ENCODE measurements at regions not wholly inside any gene's neighbourhood (a gene's known extent, or its start where the extent isn't known, plus 50 kb on each side); places are given as distances from the start of the nearest gene placed in this dataset.

GRCh38 chr18:27825689-27826088 is 351.2 kb downstream of the CDH2 start:
- DNase-seq: no peak

- no peak for DNase-seq
Observed at GRCh38 chr18:27824841-27825681, 351.9 kb downstream of the CDH2 start.

GRCh38 chr18:27824275-27824674 is 352.7 kb downstream of the CDH2 start:
- DNase-seq: no peak

GRCh38 chr18:27823053-27823452 is 353.9 kb downstream of the CDH2 start:
- no peak for DNase-seq

DNA sequence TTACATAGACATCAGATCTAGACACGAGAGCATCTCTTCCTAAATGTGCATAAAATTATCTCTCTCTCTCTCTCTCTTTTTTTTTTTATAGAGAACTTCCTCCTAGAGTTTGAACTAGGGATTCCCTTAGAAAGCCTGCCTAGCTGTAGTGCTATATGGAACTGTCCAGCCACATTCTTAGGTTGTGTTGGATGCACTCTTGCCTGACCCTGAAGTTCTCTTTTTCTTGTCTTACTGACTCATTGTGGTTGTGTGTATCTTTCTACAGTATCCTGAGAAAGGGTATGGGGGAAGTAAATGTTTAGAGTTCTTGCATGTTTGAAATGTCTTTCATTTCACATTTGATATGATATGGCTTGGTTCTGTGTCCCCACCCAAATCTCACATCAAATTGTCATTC is 368.2 kb downstream of the CDH2 start:
- DNase-seq: no peak

GRCh38 chr18:27803957-27804356 is 373.0 kb downstream of the CDH2 start:
- DNase-seq: no peak

- DNase-seq: no peak
Observed at GRCh38 chr18:27797484-27797883, 379.4 kb downstream of the CDH2 start.

- DNase-seq: no peak
Observed at GRCh38 chr18:27794181-27794926, 382.6 kb downstream of the CDH2 start.

DNA sequence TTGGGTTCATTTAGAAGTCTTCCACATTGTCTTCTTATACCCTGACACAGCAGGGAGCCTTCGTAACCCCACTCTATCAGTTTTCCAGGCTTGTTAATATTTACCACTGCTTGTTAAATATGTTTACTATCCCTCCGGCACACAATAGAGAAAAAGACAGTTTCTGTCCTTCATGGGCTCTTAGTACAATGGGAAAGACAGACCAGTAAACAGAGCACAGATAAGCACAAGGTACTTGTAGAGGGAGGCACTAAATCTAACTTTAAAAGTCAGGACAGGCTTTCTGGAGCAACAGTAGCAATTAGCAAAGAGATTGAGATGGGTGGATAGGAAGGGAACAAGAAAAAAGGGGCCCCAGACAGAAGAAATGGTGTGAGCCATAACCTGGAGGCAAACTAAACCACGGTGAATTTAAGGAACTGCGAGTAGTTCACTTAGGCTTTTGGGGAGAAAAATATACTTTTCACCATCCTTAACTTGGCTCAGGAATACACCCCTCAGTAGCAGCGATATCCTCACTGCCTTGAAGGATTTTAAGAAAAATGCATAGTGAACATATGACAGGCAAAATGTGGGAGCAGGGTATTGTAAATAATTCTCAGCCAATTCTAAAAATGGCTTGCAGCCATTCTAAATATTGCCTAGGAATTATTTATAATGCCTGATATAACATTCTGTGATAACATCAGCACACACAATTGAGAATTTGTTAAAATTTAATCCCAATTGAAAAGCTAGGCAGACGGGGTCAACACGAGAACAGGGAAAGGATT is 383.7 kb downstream of the CDH2 start:
- no peak for DNase-seq

- DNase-seq: no peak
Observed at GRCh38 chr18:27789406-27789805, 387.5 kb downstream of the CDH2 start.

DNA sequence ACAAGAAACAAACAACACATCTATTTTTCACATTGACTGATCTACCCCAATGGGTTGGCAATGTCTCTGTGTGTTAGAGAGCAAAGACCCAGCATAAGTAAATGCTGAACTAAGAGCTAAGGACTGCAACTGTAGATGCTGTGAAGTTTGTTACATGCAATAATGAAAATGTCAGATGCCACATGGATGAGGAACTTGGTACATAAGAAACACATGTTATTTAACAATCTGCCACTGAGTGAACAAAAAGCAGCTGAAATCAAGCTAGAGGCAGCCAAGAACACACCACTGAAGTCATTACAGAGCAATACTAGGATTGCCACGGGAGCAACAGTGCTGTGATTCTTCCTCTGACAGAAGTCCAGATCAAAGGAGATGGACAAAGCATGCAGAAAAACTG is 389.4 kb downstream of the CDH2 start:
- DNase-seq: no peak

GRCh38 chr18:27785815-27786471 is 391.0 kb downstream of the CDH2 start:
- no peak for DNase-seq

- no peak for DNase-seq
Observed at GRCh38 chr18:27780061-27780745, 396.7 kb downstream of the CDH2 start.

DNA sequence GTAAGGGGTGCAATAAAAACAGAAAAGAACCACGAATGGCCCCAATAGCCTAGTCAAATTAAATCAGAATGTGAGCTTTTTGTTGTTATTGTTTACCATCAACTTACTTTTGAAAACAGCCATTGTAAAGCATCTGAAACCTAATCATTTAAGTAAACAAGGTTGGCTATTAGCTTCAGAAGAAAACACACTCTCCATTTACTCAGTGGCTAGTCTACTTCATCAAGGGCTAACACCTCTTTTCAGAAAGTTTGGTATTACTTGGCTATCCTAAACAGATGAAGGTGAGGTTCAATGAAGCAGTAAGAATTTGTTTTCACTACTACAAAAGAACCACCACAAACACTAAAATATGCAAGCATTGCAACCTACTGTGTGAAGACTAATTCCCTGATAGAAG is 398.0 kb downstream of the CDH2 start:
- no peak for DNase-seq

- DNase-seq: no peak
Observed at GRCh38 chr18:27778441-27778840, 398.5 kb downstream of the CDH2 start.

DNA sequence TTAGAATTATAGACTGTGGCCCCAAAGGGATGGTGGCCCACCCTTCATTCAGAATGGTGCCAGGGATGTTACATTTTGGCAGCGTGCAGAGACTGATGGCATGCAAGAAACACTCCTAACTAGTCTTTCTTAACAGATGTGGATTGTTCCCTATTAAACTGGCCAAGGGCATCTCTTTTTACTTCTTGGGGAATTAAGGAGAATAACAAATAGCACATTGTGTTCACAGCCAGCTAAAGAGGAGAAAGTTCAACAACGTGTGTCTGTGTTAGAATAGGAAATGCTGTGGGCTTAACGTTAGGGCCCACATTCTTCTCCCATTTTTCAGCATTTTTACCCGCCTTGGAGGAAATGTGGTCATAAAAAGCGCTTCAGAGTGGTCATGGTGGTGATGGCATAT is 404.8 kb downstream of the CDH2 start:
- no peak for DNase-seq

- no peak for DNase-seq
Observed at GRCh38 chr18:27771571-27771970, 405.4 kb downstream of the CDH2 start.

GRCh38 chr18:27769152-27769551 is 407.8 kb downstream of the CDH2 start:
- no peak for DNase-seq

DNA sequence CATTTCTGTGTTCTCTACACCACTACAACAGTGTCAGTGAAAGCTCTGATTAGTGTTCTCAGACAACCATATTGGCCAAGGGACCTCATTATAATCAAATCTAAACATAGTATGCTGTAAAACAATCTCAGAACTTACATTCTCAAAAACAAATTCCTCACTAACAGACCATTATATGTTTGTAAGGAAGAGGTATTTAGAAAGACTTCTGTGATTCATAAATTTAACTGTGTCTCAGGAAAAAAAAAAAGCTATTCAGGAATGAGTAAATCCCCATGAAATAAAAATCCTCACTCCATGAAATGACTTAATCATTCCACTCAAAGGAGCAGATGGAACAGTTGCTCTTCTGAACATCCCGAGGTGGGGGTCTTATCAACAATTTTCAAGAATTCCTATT is 413.0 kb downstream of the CDH2 start:
- DNase-seq: no peak

DNA sequence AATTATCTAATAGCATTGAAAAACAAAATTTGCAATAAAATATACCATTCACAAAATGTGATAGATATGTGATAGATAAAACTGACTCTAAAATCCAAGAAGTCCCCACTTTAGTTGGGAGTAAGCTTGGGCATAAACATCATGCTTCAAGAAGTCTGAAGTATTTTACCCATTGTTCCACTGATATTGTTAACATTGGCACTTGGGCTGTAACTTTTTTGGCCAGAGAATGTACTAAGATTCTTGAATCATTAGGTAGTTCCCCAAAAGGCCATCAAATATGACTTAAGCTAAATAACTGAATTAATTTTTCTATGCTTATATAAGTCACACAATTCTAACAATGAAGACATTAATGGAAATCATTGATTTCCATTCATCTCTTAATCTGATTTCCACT is 413.6 kb downstream of the CDH2 start:
- DNase-seq: no peak

DNA sequence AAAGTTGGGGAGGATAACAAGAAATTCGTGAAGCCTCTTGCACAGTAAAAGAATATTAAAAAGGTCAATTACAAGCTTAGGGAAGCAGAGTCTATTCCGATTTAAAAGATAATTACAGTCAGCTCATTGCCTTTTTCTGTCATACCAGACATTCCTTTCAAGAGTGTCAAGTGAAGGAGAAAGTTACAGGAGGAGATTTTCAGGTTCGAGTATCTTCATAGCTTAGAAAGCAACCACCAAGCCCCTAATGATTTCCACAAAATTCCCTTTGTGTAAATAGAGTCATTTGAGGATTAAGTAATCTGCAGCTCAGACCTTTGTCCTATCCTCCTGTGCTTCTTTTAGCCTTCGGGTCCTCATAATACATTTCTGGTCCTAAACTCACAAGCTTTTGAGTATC is 414.9 kb downstream of the CDH2 start:
- DNase-seq: no peak

GRCh38 chr18:27752944-27753343 is 424.0 kb downstream of the CDH2 start:
- no peak for DNase-seq

Data from CD4-positive, alpha-beta T cell treated with Interleukin-12 subunit alpha and Interleukin-12 subunit beta, for 1 hour (primary cell).